ENCODE measurements at regions not wholly inside any gene's neighbourhood (a gene's known extent, or its start where the extent isn't known, plus 50 kb on each side); places are given as distances from the start of the nearest gene placed in this dataset.

GRCh38 chr14:65164825-65165135 lies 62.5 kb upstream of the MAX start:
- DNase-seq, result no peak
- no peak overlapping the region for H3K4me3 ChIP-seq (ENCODE audit: control insufficient read depth in 1 of 7, extremely low read depth in 1 of 7, insufficient read depth in 4 of 7, low read depth in 2 of 7, low read length in 6 of 7)
- no peaks in the 10 kb centered on the region for H3K27me3 ChIP-seq (replicated peaks in 2 of 5; ENCODE audit: control insufficient read depth in 4 of 5, insufficient read depth in 5 of 5, low read length in 4 of 5)
- no peaks in the 10 kb centered on the region for H3K9me3 ChIP-seq (ENCODE audit: control extremely low read depth in 1 of 5, control insufficient read depth in 4 of 5, insufficient read depth in 2 of 5, low read depth in 1 of 5, low read length in 4 of 5)
- POLR2A ChIA-PET, result interaction anchor here (0.6 kb wide), 1 partner anchor 41 kb away, joined by 3 read pairs; no protein-coding TSS in a partner anchor
- H3K4me1 ChIP-seq (ENCODE audit: control extremely low read depth in 1 of 4, control insufficient read depth in 4 of 4, insufficient read depth in 4 of 4, low read length in 3 of 4), result no peaks in the 10 kb centered on the region
- CTCF ChIA-PET, result interaction anchor here (0.7 to 6.7 kb wide), 25 partner anchors 9 to 906 kb away, joined by 3 to 55 read pairs (median 4); partner anchors contain the start of gene FUT8
- no peaks in the 10 kb centered on the region for H3K36me3 ChIP-seq (ENCODE audit: control insufficient read depth in 4 of 4, insufficient read depth in 4 of 4, low read length in 3 of 4)
- 94% methylated on average over 3 of the region's 3 CpGs for WGBS (ENCODE audit: insufficient coverage)
- H3K27ac ChIP-seq (ENCODE audit: insufficient read depth in 1 of 2, low read depth in 1 of 2, low read length in 2 of 2, poor library complexity in 1 of 2, severe bottlenecking in 2 of 2), result no peak overlapping the region

GRCh38 chr14:65167072-65167645 lies 64.8 kb upstream of the MAX start:
- Histone ChIP-seq H3K27me3 (replicated peaks in 2 of 5; ENCODE audit: control insufficient read depth in 4 of 5, insufficient read depth in 5 of 5, low read length in 4 of 5) (no peaks in the 10 kb centered on the region), H3K9me3 (ENCODE audit: control extremely low read depth in 1 of 5, control insufficient read depth in 4 of 5, insufficient read depth in 2 of 5, low read depth in 1 of 5, low read length in 4 of 5) (no peaks in the 10 kb centered on the region), H3K36me3 (ENCODE audit: control insufficient read depth in 4 of 4, insufficient read depth in 4 of 4, low read length in 3 of 4) (no peaks in the 10 kb centered on the region), H3K27ac (ENCODE audit: insufficient read depth in 1 of 2, low read depth in 1 of 2, low read length in 2 of 2, poor library complexity in 1 of 2, severe bottlenecking in 2 of 2) (no peak overlapping the region), H3K4me1 (ENCODE audit: control extremely low read depth in 1 of 4, control insufficient read depth in 4 of 4, insufficient read depth in 4 of 4, low read length in 3 of 4) (peaks cover 6 to 15% (median 13%) of the 10 kb centered on the region in 4 experiments), H3K4me3 (ENCODE audit: control insufficient read depth in 1 of 7, extremely low read depth in 1 of 7, insufficient read depth in 4 of 7, low read depth in 2 of 7, low read length in 6 of 7) (no peak overlapping the region)
- ChIA-PET POLR2A (no interaction called here), CTCF (interaction anchor here (6.5 to 6.7 kb wide), 2 partner anchors 246 to 793 kb away, joined by 47 to 55 read pairs; partner anchors contain the start of gene FUT8)
- 100% methylated on average over 3 of the region's 3 CpGs for WGBS (ENCODE audit: insufficient coverage)
- DNase-seq, result peak; percentile 43 to 79 (median 71)

GRCh38 chr14:65168840-65169239 lies 66.5 kb upstream of the MAX start:
- no CpG with 5 or more reads among the region's 3 CpGs for WGBS (ENCODE audit: insufficient coverage)
- CTCF ChIA-PET, result interaction anchor here (0.6 to 3.2 kb wide), 10 partner anchors 11 to 792 kb away, joined by 3 to 17 read pairs (median 4); partner anchors contain the start of gene FUT8
- DNase-seq, result no peak
- H3K36me3 ChIP-seq (ENCODE audit: control insufficient read depth in 4 of 4, insufficient read depth in 4 of 4, low read length in 3 of 4), result no peaks in the 10 kb centered on the region
- H3K4me1 ChIP-seq (ENCODE audit: control extremely low read depth in 1 of 4, control insufficient read depth in 4 of 4, insufficient read depth in 4 of 4, low read length in 3 of 4), result peaks cover 6 to 15% (median 13%) of the 10 kb centered on the region in 4 experiments
- POLR2A ChIA-PET, result no interaction called here
- no peak overlapping the region for H3K4me3 ChIP-seq (ENCODE audit: control insufficient read depth in 1 of 7, extremely low read depth in 1 of 7, insufficient read depth in 4 of 7, low read depth in 2 of 7, low read length in 6 of 7)
- H3K27ac ChIP-seq (ENCODE audit: insufficient read depth in 1 of 2, low read depth in 1 of 2, low read length in 2 of 2, poor library complexity in 1 of 2, severe bottlenecking in 2 of 2), result no peak overlapping the region
- no peaks in the 10 kb centered on the region for H3K9me3 ChIP-seq (ENCODE audit: control extremely low read depth in 1 of 5, control insufficient read depth in 4 of 5, insufficient read depth in 2 of 5, low read depth in 1 of 5, low read length in 4 of 5)
- H3K27me3 ChIP-seq (replicated peaks in 2 of 5; ENCODE audit: control insufficient read depth in 4 of 5, insufficient read depth in 5 of 5, low read length in 4 of 5), result no peaks in the 10 kb centered on the region

- Histone ChIP-seq H3K9me3 (ENCODE audit: control extremely low read depth in 1 of 5, control insufficient read depth in 4 of 5, insufficient read depth in 2 of 5, low read depth in 1 of 5, low read length in 4 of 5) (no peaks in the 10 kb centered on the region), H3K4me3 (ENCODE audit: control insufficient read depth in 1 of 7, extremely low read depth in 1 of 7, insufficient read depth in 4 of 7, low read depth in 2 of 7, low read length in 6 of 7) (no peak overlapping the region), H3K27me3 (replicated peaks in 2 of 5; ENCODE audit: control insufficient read depth in 4 of 5, insufficient read depth in 5 of 5, low read length in 4 of 5) (no peaks in the 10 kb centered on the region), H3K36me3 (ENCODE audit: control insufficient read depth in 4 of 4, insufficient read depth in 4 of 4, low read length in 3 of 4) (no peaks in the 10 kb centered on the region), H3K27ac (ENCODE audit: insufficient read depth in 1 of 2, low read depth in 1 of 2, low read length in 2 of 2, poor library complexity in 1 of 2, severe bottlenecking in 2 of 2) (no peak overlapping the region), H3K4me1 (ENCODE audit: control extremely low read depth in 1 of 4, control insufficient read depth in 4 of 4, insufficient read depth in 4 of 4, low read length in 3 of 4) (peaks cover 6 to 15% (median 13%) of the 10 kb centered on the region in 4 experiments)
- DNase-seq, result peak in 2 of 3 donors; percentile 44 to 55
- ChIA-PET POLR2A (interaction anchor here (0.6 kb wide), 1 partner anchor 37 kb away, joined by 7 read pairs; no protein-coding TSS in a partner anchor), CTCF (interaction anchor here (0.6 to 3.2 kb wide), 11 partner anchors 11 to 791 kb away, joined by 3 to 17 read pairs (median 4); partner anchors contain the start of gene FUT8)
- 100% methylated on average over 1 of the region's 1 CpG for WGBS (ENCODE audit: insufficient coverage)
These were observed 67.0 kb upstream of the MAX start for GRCh38 chr14:65169351-65169750.

GRCh38 chr14:65170318-65170717 lies 68.0 kb upstream of the MAX start:
- DNase-seq, result no peak
- Histone ChIP-seq H3K4me3 (ENCODE audit: control insufficient read depth in 1 of 7, extremely low read depth in 1 of 7, insufficient read depth in 4 of 7, low read depth in 2 of 7, low read length in 6 of 7) (peak overlapping the region in 3 of 7 experiments; percentile 53 to 63 (median 56)), H3K36me3 (ENCODE audit: control insufficient read depth in 4 of 4, insufficient read depth in 4 of 4, low read length in 3 of 4) (no peaks in the 10 kb centered on the region), H3K4me1 (ENCODE audit: control extremely low read depth in 1 of 4, control insufficient read depth in 4 of 4, insufficient read depth in 4 of 4, low read length in 3 of 4) (peaks cover 6 to 15% (median 13%) of the 10 kb centered on the region in 4 experiments), H3K27me3 (replicated peaks in 2 of 5; ENCODE audit: control insufficient read depth in 4 of 5, insufficient read depth in 5 of 5, low read length in 4 of 5) (no peaks in the 10 kb centered on the region), H3K9me3 (ENCODE audit: control extremely low read depth in 1 of 5, control insufficient read depth in 4 of 5, insufficient read depth in 2 of 5, low read depth in 1 of 5, low read length in 4 of 5) (no peaks in the 10 kb centered on the region), H3K27ac (ENCODE audit: insufficient read depth in 1 of 2, low read depth in 1 of 2, low read length in 2 of 2, poor library complexity in 1 of 2, severe bottlenecking in 2 of 2) (peak overlapping the region; percentile 48 to 56)
- POLR2A ChIA-PET, result interaction anchor here (0.5 to 1.0 kb wide), 4 partner anchors 77 to 918 kb away, joined by 3 to 4 read pairs (median 3); no protein-coding TSS in a partner anchor
- 69% methylated on average over 4 of the region's 7 CpGs for WGBS (ENCODE audit: insufficient coverage)
- CTCF ChIA-PET, result interaction anchor here (0.8 to 3.2 kb wide), 8 partner anchors 12 to 902 kb away, joined by 3 to 17 read pairs (median 4); partner anchors contain the start of gene FUT8

- Histone ChIP-seq H3K36me3 (ENCODE audit: control insufficient read depth in 4 of 4, insufficient read depth in 4 of 4, low read length in 3 of 4) (no peaks in the 10 kb centered on the region), H3K27me3 (replicated peaks in 2 of 5; ENCODE audit: control insufficient read depth in 4 of 5, insufficient read depth in 5 of 5, low read length in 4 of 5) (no peaks in the 10 kb centered on the region), H3K27ac (ENCODE audit: insufficient read depth in 1 of 2, low read depth in 1 of 2, low read length in 2 of 2, poor library complexity in 1 of 2, severe bottlenecking in 2 of 2) (peak overlapping the region; percentile 42 to 56), H3K9me3 (ENCODE audit: control extremely low read depth in 1 of 5, control insufficient read depth in 4 of 5, insufficient read depth in 2 of 5, low read depth in 1 of 5, low read length in 4 of 5) (no peaks in the 10 kb centered on the region), H3K4me3 (ENCODE audit: control insufficient read depth in 1 of 7, extremely low read depth in 1 of 7, insufficient read depth in 4 of 7, low read depth in 2 of 7, low read length in 6 of 7) (peak overlapping the region in 5 of 7 experiments; percentile 33 to 63 (median 54)), H3K4me1 (ENCODE audit: control extremely low read depth in 1 of 4, control insufficient read depth in 4 of 4, insufficient read depth in 4 of 4, low read length in 3 of 4) (peaks cover 6 to 15% (median 13%) of the 10 kb centered on the region in 4 experiments)
- 0% methylated on average over 11 of the region's 17 CpGs for WGBS (ENCODE audit: insufficient coverage)
- peak; percentile 85 to 98 (median 98) for DNase-seq
- POLR2A ChIA-PET, result interaction anchor here (0.5 to 1.0 kb wide), 4 partner anchors 76 to 917 kb away, joined by 3 to 4 read pairs (median 3); no protein-coding TSS in a partner anchor
- CTCF ChIA-PET, result interaction anchor here (0.8 to 3.2 kb wide), 7 partner anchors 29 to 901 kb away, joined by 3 to 17 read pairs (median 3); partner anchors contain the start of gene FUT8
These were observed 68.6 kb upstream of the MAX start for GRCh38 chr14:65170768-65171507.
